ENCODE measurements at regions not wholly inside any gene's neighbourhood (a gene's known extent, or its start where the extent isn't known, plus 50 kb on each side); places are given as distances from the start of the nearest gene placed in this dataset.

DNA sequence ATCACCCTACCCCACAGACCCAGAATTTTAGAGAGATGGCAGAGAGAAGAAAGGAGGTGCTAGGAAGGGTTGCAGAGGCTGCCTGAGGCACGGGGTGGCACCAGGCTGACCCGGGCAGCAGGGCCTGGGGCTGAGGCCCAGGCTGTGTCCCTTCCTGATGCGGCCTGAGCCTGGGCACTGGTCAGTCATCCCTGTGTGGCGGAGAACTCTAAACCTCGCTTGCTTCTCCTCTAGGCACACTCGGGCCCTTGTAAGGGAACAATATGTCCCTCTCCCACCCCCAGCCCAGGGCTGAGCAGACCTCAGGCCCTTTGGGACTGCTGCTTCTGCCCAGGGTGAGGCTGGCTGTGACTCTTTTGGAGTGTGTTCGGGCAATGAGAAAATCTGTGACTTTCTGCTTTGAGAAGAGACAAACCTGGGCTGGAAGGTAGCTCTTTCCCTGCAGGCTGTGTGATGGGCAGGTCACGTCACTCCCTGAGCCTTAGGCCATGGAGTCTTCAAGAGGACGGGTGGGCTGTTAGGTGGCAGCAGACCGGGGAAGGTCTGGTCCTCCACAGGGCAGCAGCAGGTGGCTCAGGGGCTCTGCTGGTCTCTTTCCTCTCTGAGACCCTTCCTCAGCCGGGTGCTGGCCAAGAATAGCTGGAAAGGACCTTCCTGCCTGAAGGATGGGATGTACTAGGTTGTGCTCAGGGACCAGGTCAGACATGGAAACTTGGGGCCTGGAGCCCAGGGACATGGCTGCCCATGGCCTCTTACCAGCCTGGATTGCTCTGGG is 96.8 kb downstream of the GLI2 start:
- H3K9me3 Mint-ChIP-seq (ENCODE audit: low read depth): no peaks in the 10 kb centered on the region
- TF ChIP-seq, protein P1, sequence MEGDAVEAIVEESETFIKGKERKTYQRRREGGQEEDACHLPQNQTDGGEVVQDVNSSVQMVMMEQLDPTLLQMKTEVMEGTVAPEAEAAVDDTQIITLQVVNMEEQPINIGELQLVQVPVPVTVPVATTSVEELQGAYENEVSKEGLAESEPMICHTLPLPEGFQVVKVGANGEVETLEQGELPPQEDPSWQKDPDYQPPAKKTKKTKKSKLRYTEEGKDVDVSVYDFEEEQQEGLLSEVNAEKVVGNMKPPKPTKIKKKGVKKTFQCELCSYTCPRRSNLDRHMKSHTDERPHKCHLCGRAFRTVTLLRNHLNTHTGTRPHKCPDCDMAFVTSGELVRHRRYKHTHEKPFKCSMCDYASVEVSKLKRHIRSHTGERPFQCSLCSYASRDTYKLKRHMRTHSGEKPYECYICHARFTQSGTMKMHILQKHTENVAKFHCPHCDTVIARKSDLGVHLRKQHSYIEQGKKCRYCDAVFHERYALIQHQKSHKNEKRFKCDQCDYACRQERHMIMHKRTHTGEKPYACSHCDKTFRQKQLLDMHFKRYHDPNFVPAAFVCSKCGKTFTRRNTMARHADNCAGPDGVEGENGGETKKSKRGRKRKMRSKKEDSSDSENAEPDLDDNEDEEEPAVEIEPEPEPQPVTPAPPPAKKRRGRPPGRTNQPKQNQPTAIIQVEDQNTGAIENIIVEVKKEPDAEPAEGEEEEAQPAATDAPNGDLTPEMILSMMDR (IDR thresholded peaks at IDR 0.05): no peak
- peaks cover 7% of the 10 kb centered on the region for H3K4me1 Mint-ChIP-seq (ENCODE audit: low read depth)
- H3K27me3 Mint-ChIP-seq (ENCODE audit: low read depth): no peaks in the 10 kb centered on the region
- H3K27ac Mint-ChIP-seq (ENCODE audit: unreplicated experiment): no peak overlapping the region
- peaks cover 4% of the 10 kb centered on the region for H3K36me3 Mint-ChIP-seq (ENCODE audit: low read depth)
- peak; percentile 64 for DNase-seq (ENCODE audit: low spot score)
- no peak overlapping the region for H3K4me3 Mint-ChIP-seq (ENCODE audit: unreplicated experiment)

DNA sequence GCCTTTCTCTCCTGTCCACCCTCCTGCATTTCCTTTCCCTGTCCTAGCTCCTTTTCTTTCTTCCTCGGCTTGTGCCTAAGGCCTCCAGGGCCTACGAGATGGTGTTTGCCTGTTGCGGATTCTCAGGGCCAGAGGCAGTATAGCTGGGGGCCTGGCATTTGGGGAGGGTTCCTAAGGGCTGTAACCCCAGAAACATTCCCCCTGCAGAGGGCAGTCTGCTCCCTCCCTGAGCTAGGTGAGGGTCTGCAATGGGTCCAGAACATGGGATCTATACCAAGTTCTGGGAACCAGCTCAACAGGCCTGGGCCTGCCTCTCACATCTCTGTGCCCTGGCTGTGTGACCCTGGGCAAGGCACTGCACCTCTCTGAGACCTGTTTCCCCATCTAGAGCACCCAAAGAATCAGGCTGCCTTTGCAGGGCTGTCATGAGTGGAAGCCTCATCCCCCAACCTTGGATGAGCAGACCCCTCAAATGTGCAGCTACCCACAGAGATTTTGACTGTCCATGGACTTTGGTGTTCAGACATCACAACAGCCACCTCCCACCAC is 97.5 kb downstream of the GLI2 start:
- H3K27ac Mint-ChIP-seq (ENCODE audit: unreplicated experiment): no peak overlapping the region
- TF ChIP-seq, protein P1 (IDR thresholded peaks at IDR 0.05): no peak
- H3K27me3 Mint-ChIP-seq (ENCODE audit: low read depth): no peaks in the 10 kb centered on the region
- H3K9me3 Mint-ChIP-seq (ENCODE audit: low read depth): no peaks in the 10 kb centered on the region
- peaks cover 4% of the 10 kb centered on the region for H3K36me3 Mint-ChIP-seq (ENCODE audit: low read depth)
- H3K4me3 Mint-ChIP-seq (ENCODE audit: unreplicated experiment): no peak overlapping the region
- H3K4me1 Mint-ChIP-seq (ENCODE audit: low read depth): peaks cover 7% of the 10 kb centered on the region
- DNase-seq (ENCODE audit: low spot score): peak; percentile 48

DNA sequence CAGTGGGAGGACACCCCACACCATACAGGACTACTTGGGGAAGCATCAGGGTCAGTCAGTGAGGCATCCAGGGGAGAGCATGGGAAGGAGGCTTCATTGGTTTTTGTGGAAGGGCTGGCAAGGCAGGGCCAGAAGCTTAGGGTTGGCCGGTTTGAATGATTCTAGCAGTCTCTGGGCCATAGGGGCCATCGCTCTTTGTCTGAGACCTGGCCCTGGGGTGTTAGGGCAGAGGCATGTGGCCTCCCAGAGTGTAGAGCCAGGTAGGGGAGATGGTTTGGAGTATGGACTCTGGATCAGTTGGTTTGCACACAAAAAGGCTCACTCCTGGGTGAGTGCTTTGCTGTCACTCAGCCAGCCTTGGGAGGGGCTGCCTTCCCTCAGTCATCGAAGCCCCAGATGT is 98.5 kb downstream of the GLI2 start:
- Mint-ChIP-seq H3K27me3 (ENCODE audit: low read depth) (no peaks in the 10 kb centered on the region), H3K36me3 (ENCODE audit: low read depth) (no peaks in the 10 kb centered on the region), H3K4me1 (ENCODE audit: low read depth) (peaks cover 5% of the 10 kb centered on the region), H3K27ac (ENCODE audit: unreplicated experiment) (peak overlapping the region; percentile 3), H3K4me3 (ENCODE audit: unreplicated experiment) (no peak overlapping the region), H3K9me3 (ENCODE audit: low read depth) (no peaks in the 10 kb centered on the region)
- TF ChIP-seq, protein P1 (IDR thresholded peaks at IDR 0.05): no peak
- peak; percentile 12 for DNase-seq (ENCODE audit: low spot score)

DNA sequence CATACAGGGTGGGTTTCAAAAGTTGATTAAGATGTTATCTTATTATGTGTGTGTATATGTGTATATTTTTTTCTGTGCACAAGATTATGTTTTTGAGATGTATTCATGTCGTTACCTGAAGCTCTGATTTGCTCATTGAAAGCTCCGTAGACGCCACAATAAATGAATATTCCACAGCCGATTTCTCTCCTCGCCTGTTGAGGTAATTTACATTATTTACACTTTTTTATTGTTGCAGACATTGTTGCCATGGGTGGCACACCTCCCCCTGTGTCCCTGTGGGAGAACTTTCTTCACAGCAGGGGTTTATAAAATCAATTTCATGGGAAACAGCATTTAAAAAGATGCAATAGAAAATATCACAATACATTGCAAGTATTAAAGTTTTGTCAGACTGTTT is 100.6 kb downstream of the GLI2 start:
- no peaks in the 10 kb centered on the region for H3K9me3 Mint-ChIP-seq (ENCODE audit: low read depth)
- H3K36me3 Mint-ChIP-seq (ENCODE audit: low read depth): no peaks in the 10 kb centered on the region
- no peaks in the 10 kb centered on the region for H3K27me3 Mint-ChIP-seq (ENCODE audit: low read depth)
- H3K4me3 Mint-ChIP-seq (ENCODE audit: unreplicated experiment): no peak overlapping the region
- TF ChIP-seq, protein P1 (IDR thresholded peaks at IDR 0.05): no peak
- H3K27ac Mint-ChIP-seq (ENCODE audit: unreplicated experiment): no peak overlapping the region
- DNase-seq (ENCODE audit: low spot score): no peak
- H3K4me1 Mint-ChIP-seq (ENCODE audit: low read depth): no peaks in the 10 kb centered on the region

DNA sequence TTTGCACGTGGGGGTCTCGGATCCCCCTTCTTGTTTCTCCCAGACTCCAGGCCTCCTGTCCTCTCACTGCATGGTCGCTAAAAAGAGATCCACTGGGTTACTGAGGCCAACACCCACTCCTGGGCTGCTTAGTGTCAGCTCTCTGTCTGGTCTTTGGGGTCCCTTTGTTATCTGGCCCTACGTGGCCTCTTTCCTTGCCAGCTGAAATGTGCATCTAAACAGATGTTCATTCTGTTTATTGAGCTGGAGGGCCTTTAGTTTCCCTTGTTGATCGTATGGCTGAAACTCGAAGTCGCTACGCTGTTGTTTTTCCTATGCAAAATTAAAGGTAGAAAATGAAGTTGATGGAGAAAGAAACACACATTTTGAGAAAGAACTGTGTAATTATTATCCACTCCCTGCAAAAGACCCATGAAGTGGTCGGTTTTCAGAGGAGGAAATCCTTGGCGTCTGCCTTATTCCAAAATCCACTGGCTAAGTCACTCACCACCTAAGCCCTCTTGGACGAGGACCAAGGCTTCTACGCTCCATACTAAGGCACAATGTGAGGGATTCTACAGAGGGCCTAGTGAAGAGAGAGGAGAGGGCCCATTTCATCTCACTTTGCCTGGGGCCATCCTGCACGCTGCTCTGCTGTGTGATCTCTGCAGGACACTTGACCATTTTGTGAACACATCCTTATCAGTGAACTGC is 105.3 kb downstream of the GLI2 start:
- Mint-ChIP-seq H3K27me3 (ENCODE audit: low read depth) (no peaks in the 10 kb centered on the region), H3K27ac (ENCODE audit: unreplicated experiment) (no peak overlapping the region), H3K4me3 (ENCODE audit: unreplicated experiment) (no peak overlapping the region), H3K4me1 (ENCODE audit: low read depth) (peaks cover 14% of the 10 kb centered on the region), H3K9me3 (ENCODE audit: low read depth) (no peaks in the 10 kb centered on the region), H3K36me3 (ENCODE audit: low read depth) (no peaks in the 10 kb centered on the region)
- TF ChIP-seq, protein P1 (IDR thresholded peaks at IDR 0.05): no peak
- DNase-seq (ENCODE audit: low spot score): peak; percentile 30
